ENCODE measurements at regions not wholly inside any gene's neighbourhood (a gene's known extent, or its start where the extent isn't known, plus 50 kb on each side); places are given as distances from the start of the nearest gene placed in this dataset.

GRCh38 chr6:104031346-104031745 is 828.4 kb downstream of the HACE1 start:
- Histone ChIP-seq H3K36me3 (ENCODE audit: control insufficient read depth in 1 of 2, insufficient read depth in 2 of 2, low read length in 1 of 2) (no peaks in the 10 kb centered on the region), H3K27me3 (ENCODE audit: control insufficient read depth in 1 of 2, insufficient read depth in 2 of 2, low read length in 1 of 2) (no peaks in the 10 kb centered on the region), H3K4me3 (ENCODE audit: low read length in 2 of 2) (no peak overlapping the region), H3K9me3 (ENCODE audit: control insufficient read depth, low read length) (no peaks in the 10 kb centered on the region), H3K27ac (ENCODE audit: low read depth in 1 of 2, low read length in 2 of 2) (no peak overlapping the region), H3K4me1 (ENCODE audit: control insufficient read depth in 1 of 2, insufficient read depth in 2 of 2, low read length in 2 of 2) (no peaks in the 10 kb centered on the region)
- ATAC-seq (ENCODE audit: low FRiP score) (no peak), DNase-seq (no peak)
- 83 to 84% methylated on average over 1 of the region's 1 CpG for WGBS, 2 donors
- intact Hi-C loops (cut with DNase I): no loop called here

- Histone ChIP-seq H3K27me3 (ENCODE audit: control insufficient read depth in 1 of 2, insufficient read depth in 2 of 2, low read length in 1 of 2) (no peaks in the 10 kb centered on the region), H3K4me3 (ENCODE audit: low read length in 2 of 2) (no peak overlapping the region), H3K9me3 (ENCODE audit: control insufficient read depth, low read length) (no peaks in the 10 kb centered on the region), H3K4me1 (ENCODE audit: control insufficient read depth in 1 of 2, insufficient read depth in 2 of 2, low read length in 2 of 2) (no peaks in the 10 kb centered on the region), H3K27ac (ENCODE audit: low read depth in 1 of 2, low read length in 2 of 2) (no peak overlapping the region), H3K36me3 (ENCODE audit: control insufficient read depth in 1 of 2, insufficient read depth in 2 of 2, low read length in 1 of 2) (no peaks in the 10 kb centered on the region)
- intact Hi-C loops (cut with DNase I): no loop called here
- DNase-seq: no peak
- no peak for ATAC-seq (ENCODE audit: low FRiP score)
These were observed 837.6 kb downstream of the HACE1 start for GRCh38 chr6:104022126-104022525.

- DNase-seq (no peak), ATAC-seq (ENCODE audit: low FRiP score) (no peak)
- Histone ChIP-seq H3K4me3 (ENCODE audit: low read length in 2 of 2) (no peak overlapping the region), H3K9me3 (ENCODE audit: control insufficient read depth, low read length) (no peaks in the 10 kb centered on the region), H3K36me3 (ENCODE audit: control insufficient read depth in 1 of 2, insufficient read depth in 2 of 2, low read length in 1 of 2) (no peaks in the 10 kb centered on the region), H3K27me3 (ENCODE audit: control insufficient read depth in 1 of 2, insufficient read depth in 2 of 2, low read length in 1 of 2) (no peaks in the 10 kb centered on the region), H3K4me1 (ENCODE audit: control insufficient read depth in 1 of 2, insufficient read depth in 2 of 2, low read length in 2 of 2) (no peaks in the 10 kb centered on the region), H3K27ac (ENCODE audit: low read depth in 1 of 2, low read length in 2 of 2) (no peak overlapping the region)
- intact Hi-C loops (cut with DNase I): no loop called here
- 63% methylated on average over 8 of the region's 8 CpGs for WGBS, 2 donors
These were observed 840.5 kb downstream of the HACE1 start for GRCh38 chr6:104019075-104019753.

GRCh38 chr6:104017410-104018381 is 842.0 kb downstream of the HACE1 start:
- peak in 1 of 2 donors; percentile 56 for DNase-seq
- WGBS, 2 donors: 94 to 96% methylated on average over 6 of the region's 6 CpGs
- peak; percentile 49 for ATAC-seq (ENCODE audit: low FRiP score)

GRCh38 chr6:104014163-104014959 is 845.4 kb downstream of the HACE1 start:
- ATAC-seq (ENCODE audit: low FRiP score): no peak
- no peak for DNase-seq
- 57% methylated on average over 2 of the region's 2 CpGs for WGBS, 2 donors

More at GRCh38 chr6:104017410-104018381, 842.0 kb downstream of the HACE1 start:
- intact Hi-C loops (cut with DNase I): no loop called here
- H3K4me1 ChIP-seq (ENCODE audit: control insufficient read depth in 1 of 2, insufficient read depth in 2 of 2, low read length in 2 of 2): no peaks in the 10 kb centered on the region
- no peak overlapping the region for H3K27ac ChIP-seq (ENCODE audit: low read depth in 1 of 2, low read length in 2 of 2)
- H3K9me3 ChIP-seq (ENCODE audit: control insufficient read depth, low read length): no peaks in the 10 kb centered on the region
- H3K36me3 ChIP-seq (ENCODE audit: control insufficient read depth in 1 of 2, insufficient read depth in 2 of 2, low read length in 1 of 2): no peaks in the 10 kb centered on the region
- H3K27me3 ChIP-seq (ENCODE audit: control insufficient read depth in 1 of 2, insufficient read depth in 2 of 2, low read length in 1 of 2): no peaks in the 10 kb centered on the region
- no peak overlapping the region for H3K4me3 ChIP-seq (ENCODE audit: low read length in 2 of 2)

GRCh38 chr6:104013312-104013971 is 846.3 kb downstream of the HACE1 start:
- H3K4me1 ChIP-seq (ENCODE audit: control insufficient read depth in 1 of 2, insufficient read depth in 2 of 2, low read length in 2 of 2): no peaks in the 10 kb centered on the region
- no peak overlapping the region for H3K27ac ChIP-seq (ENCODE audit: low read depth in 1 of 2, low read length in 2 of 2)
- DNase-seq (no peak), ATAC-seq (ENCODE audit: low FRiP score) (no peak)
- no peaks in the 10 kb centered on the region for H3K27me3 ChIP-seq (ENCODE audit: control insufficient read depth in 1 of 2, insufficient read depth in 2 of 2, low read length in 1 of 2)
- intact Hi-C loops (cut with DNase I): no loop called here
- H3K4me3 ChIP-seq (ENCODE audit: low read length in 2 of 2): no peak overlapping the region
- peaks cover 1% of the 10 kb centered on the region for H3K9me3 ChIP-seq (ENCODE audit: control insufficient read depth, low read length)
- 49 to 65% methylated on average over 2 of the region's 2 CpGs for WGBS, 2 donors
- no peaks in the 10 kb centered on the region for H3K36me3 ChIP-seq (ENCODE audit: control insufficient read depth in 1 of 2, insufficient read depth in 2 of 2, low read length in 1 of 2)

More at GRCh38 chr6:104014163-104014959, 845.4 kb downstream of the HACE1 start:
- H3K27ac ChIP-seq (ENCODE audit: low read depth in 1 of 2, low read length in 2 of 2): no peak overlapping the region
- H3K9me3 ChIP-seq (ENCODE audit: control insufficient read depth, low read length): peaks cover 1% of the 10 kb centered on the region
- H3K36me3 ChIP-seq (ENCODE audit: control insufficient read depth in 1 of 2, insufficient read depth in 2 of 2, low read length in 1 of 2): no peaks in the 10 kb centered on the region
- no peak overlapping the region for H3K4me3 ChIP-seq (ENCODE audit: low read length in 2 of 2)
- intact Hi-C loops (cut with DNase I): no loop called here
- H3K4me1 ChIP-seq (ENCODE audit: control insufficient read depth in 1 of 2, insufficient read depth in 2 of 2, low read length in 2 of 2): no peaks in the 10 kb centered on the region
- no peaks in the 10 kb centered on the region for H3K27me3 ChIP-seq (ENCODE audit: control insufficient read depth in 1 of 2, insufficient read depth in 2 of 2, low read length in 1 of 2)

GRCh38 chr6:104010897-104011296 is 848.8 kb downstream of the HACE1 start:
- H3K27ac ChIP-seq (ENCODE audit: low read depth in 1 of 2, low read length in 2 of 2): no peak overlapping the region
- intact Hi-C loops (cut with DNase I): no loop called here
- H3K9me3 ChIP-seq (ENCODE audit: control insufficient read depth, low read length): peaks cover 1% of the 10 kb centered on the region
- no peaks in the 10 kb centered on the region for H3K4me1 ChIP-seq (ENCODE audit: control insufficient read depth in 1 of 2, insufficient read depth in 2 of 2, low read length in 2 of 2)
- no peak for ATAC-seq (ENCODE audit: low FRiP score)
- no peak overlapping the region for H3K4me3 ChIP-seq (ENCODE audit: low read length in 2 of 2)
- DNase-seq: no peak
- H3K27me3 ChIP-seq (ENCODE audit: control insufficient read depth in 1 of 2, insufficient read depth in 2 of 2, low read length in 1 of 2): no peaks in the 10 kb centered on the region
- H3K36me3 ChIP-seq (ENCODE audit: control insufficient read depth in 1 of 2, insufficient read depth in 2 of 2, low read length in 1 of 2): no peaks in the 10 kb centered on the region

GRCh38 chr6:104003803-104004516 is 855.8 kb downstream of the HACE1 start:
- intact Hi-C loops (cut with DNase I): no loop called here
- ATAC-seq (ENCODE audit: low FRiP score): no peak

More at GRCh38 chr6:104003803-104004516, 855.8 kb downstream of the HACE1 start:
- 91 to 93% methylated on average over 3 of the region's 3 CpGs for WGBS, 2 donors
- Histone ChIP-seq H3K27me3 (ENCODE audit: control insufficient read depth in 1 of 2, insufficient read depth in 2 of 2, low read length in 1 of 2) (no peaks in the 10 kb centered on the region), H3K4me3 (ENCODE audit: low read length in 2 of 2) (no peak overlapping the region), H3K36me3 (ENCODE audit: control insufficient read depth in 1 of 2, insufficient read depth in 2 of 2, low read length in 1 of 2) (no peaks in the 10 kb centered on the region), H3K27ac (ENCODE audit: low read depth in 1 of 2, low read length in 2 of 2) (no peak overlapping the region), H3K9me3 (ENCODE audit: control insufficient read depth, low read length) (no peaks in the 10 kb centered on the region), H3K4me1 (ENCODE audit: control insufficient read depth in 1 of 2, insufficient read depth in 2 of 2, low read length in 2 of 2) (no peaks in the 10 kb centered on the region)
- DNase-seq: no peak
